Neural progenitor cell (in vitro differentiated cells): ENCODE measurements at regions not wholly inside any gene's neighbourhood (a gene's known extent, or its start where the extent isn't known, plus 50 kb on each side); places are given as distances from the start of the nearest gene placed in this dataset.

Experiments
- CTCF ChIP-seq: fragments of 200-600 bp; sonication (generic); IDR thresholded peaks from 2 replicates; pipeline ENCODE4 v1.5.1; 2017; ENCODE audit warnings: antibody characterized with exemption, mild to moderate bottlenecking
- EZH2 ChIP-seq: fragments of 200-600 bp; sonication (generic); IDR thresholded peaks from 2 replicates; pipeline ENCODE4 v1.6.1; 2017; ENCODE audit warnings: antibody characterized with exemption, mild to moderate bottlenecking, moderate library complexity
- EZH2phosphoT487 ChIP-seq: fragments of 200-600 bp; sonication (generic); IDR thresholded peaks from 2 replicates; pipeline ENCODE4 v1.6.1; 2017; ENCODE audit warnings: antibody characterized with exemption

DNA sequence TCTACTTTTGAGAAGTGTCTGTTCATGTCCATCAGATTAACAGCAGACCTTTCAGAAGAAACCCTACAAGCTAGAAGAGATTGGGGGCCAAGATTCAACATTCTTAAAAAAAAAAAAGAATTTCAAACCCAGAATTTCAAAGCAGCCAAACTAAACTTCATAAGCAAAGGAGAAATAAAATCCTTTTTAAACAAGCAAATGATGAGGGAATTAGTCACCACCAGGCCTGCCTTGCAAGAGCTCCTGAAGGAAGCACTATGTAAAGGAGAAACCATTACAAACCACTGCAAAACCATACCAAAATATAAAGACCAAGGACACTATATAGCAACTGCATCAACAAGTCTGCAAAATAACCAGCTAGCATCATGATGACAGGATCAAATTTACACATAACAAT lies 124.6 kb upstream of the PDE4D start:
- no peak for TF ChIP-seq CTCF
- no peak for TF ChIP-seq EZH2phosphoT487
- TF ChIP-seq EZH2, result no peak
